GM12878 (cell line): ENCODE measurements at regions not wholly inside any gene's neighbourhood (a gene's known extent, or its start where the extent isn't known, plus 50 kb on each side); places are given as distances from the start of the nearest gene placed in this dataset.

Experiments
- ATAC-seq: fragments of 200-7000 bp; cut with Tn5 transposase; 3 replicates; pipeline ENCODE4 v1.9.1; 2020; ENCODE audit warnings: mild to moderate bottlenecking, moderate library complexity
- BruUV-seq: library from RNA; stranded (reverse); fragments of 400-500 nt; replicated peaks from 2 replicates; lab custom pipeline; 2021; lab: Mats Ljungman, UMichigan
- CTCF ChIA-PET: fragments of 300-600 bp; sonication (Branson Sonifier 250); formaldehyde crosslinking; extraction: SDS; loops from one replicate; lab custom pipeline; 2021; ENCODE audit warnings: inconsistent platforms; lab: Yijun Ruan, JAX
- POLR2A ChIA-PET: fragments of 350-600 bp; formaldehyde crosslinking; extraction: SDS; loops from one replicate; lab custom pipeline; 2021; ENCODE audit warnings: inconsistent platforms; lab: Charles Lee
- RAD21 ChIA-PET: fragments of 300-600 bp; sonication (Branson Sonifier 250); formaldehyde crosslinking; loops from one replicate; lab custom pipeline; 2023; ENCODE audit warnings: antibody characterized with exemption; ENCODE audit not compliant: unreplicated experiment; lab: Charles Lee
- SMC1A ChIA-PET: fragments of 300-600 bp; sonication (Branson Sonifier 250); formaldehyde crosslinking; loops from one replicate; lab custom pipeline; 2023; ENCODE audit not compliant: unreplicated experiment, uncharacterized antibody; lab: Charles Lee
- DNase-seq: peaks from one replicate; pipeline ENCODE4 v3.0.0-alpha.2; 2011; ENCODE audit warnings: low read depth, low spot score
- FAIRE-seq: peaks from 3 replicates; lab custom pipeline; 2011; peaks lifted over from hg19 to GRCh38; lab: Jason Lieb, UNC
- H2AFZ ChIP-seq: 2 replicates; pipeline ENCODE4 v1.6.0; 2011; ENCODE audit warnings: low read depth, low read length, control low read depth; ENCODE audit not compliant: control insufficient read depth
- H3K27ac ChIP-seq: 2 replicates; pipeline ENCODE4 v1.5.1; 2011; ENCODE audit warnings: control low read depth; ENCODE audit not compliant: control insufficient read depth, insufficient read depth
- H3K27me3 ChIP-seq, 2 experiments: replicated peaks in 1 of 2; 2 replicates each; pipeline versions ENCODE4 v1.6.0 to v1.6.1; 2011; ENCODE audit warnings: low read length in 1 of 2; ENCODE audit not compliant: control insufficient read depth in 2 of 2, insufficient read depth in 2 of 2
- H3K36me3 ChIP-seq, 2 experiments: 2 replicates each; pipeline ENCODE4 v1.5.1; 2011; ENCODE audit warnings: low read length in 1 of 2; ENCODE audit not compliant: control insufficient read depth in 2 of 2, insufficient read depth in 2 of 2
- H3K4me1 ChIP-seq: 2 replicates; pipeline ENCODE4 v1.6.1; 2011; ENCODE audit warnings: mild to moderate bottlenecking, low read length, moderate library complexity, mixed read lengths; ENCODE audit not compliant: control insufficient read depth, insufficient read depth
- H3K4me2 ChIP-seq: 2 replicates; pipeline ENCODE4 v1.6.0; 2011; ENCODE audit warnings: control low read depth; ENCODE audit not compliant: control insufficient read depth, insufficient read depth
- H3K4me3 ChIP-seq: fragments of 200-600 bp; sonication (generic); 2 replicates; pipeline ENCODE4 v1.5.1; 2016
- H3K79me2 ChIP-seq: 2 replicates; pipeline ENCODE4 v1.6.0; 2011; ENCODE audit warnings: low read length; ENCODE audit not compliant: control insufficient read depth, insufficient read depth
- H3K9ac ChIP-seq: 2 replicates; pipeline ENCODE4 v1.8.0; 2011; ENCODE audit warnings: low read length, control low read depth, mixed read lengths; ENCODE audit not compliant: control insufficient read depth, insufficient read depth
- H3K9me3 ChIP-seq: replicated peaks from 3 replicates; pipeline ENCODE4 v1.5.1; 2011; ENCODE audit warnings: mild to moderate bottlenecking, low read length; ENCODE audit not compliant: control insufficient read depth, insufficient read depth
- H4K20me1 ChIP-seq: 2 replicates; pipeline ENCODE4 v1.6.0; 2011; ENCODE audit not compliant: control insufficient read depth, insufficient read depth
- BACH1 ChIP-seq: fragments of 450-650 bp; IDR thresholded peaks from 2 replicates; pipeline ENCODE4 v1.6.1; 2017; ENCODE audit warnings: mild to moderate bottlenecking, borderline replicate concordance
- ETV6 ChIP-seq, 2 experiments: fragments of 450-650 bp in 1 of 2; IDR thresholded peaks in 1 of 2; conservative IDR thresholded peaks in 1 of 2; 2 replicates each; pipeline ENCODE4 v1.6.1; 2014; ENCODE audit warnings: antibody characterized with exemption in 1 of 2, borderline replicate concordance in 1 of 2, low read depth in 1 of 2, mild to moderate bottlenecking in 1 of 2, moderate library complexity in 1 of 2
- HDAC2 ChIP-seq: fragments of 200-600 bp; sonication (generic); IDR thresholded peaks from 2 replicates; pipeline ENCODE4 v1.6.1; 2017
- JUNB ChIP-seq: IDR thresholded peaks from 2 replicates; pipeline ENCODE4 v1.6.1; 2016; ENCODE audit warnings: antibody characterized with exemption, mild to moderate bottlenecking
- KDM1A ChIP-seq: fragments of 200-600 bp; sonication (generic); IDR thresholded peaks from 2 replicates; pipeline ENCODE4 v1.6.1; 2016; ENCODE audit warnings: borderline replicate concordance
- MYB ChIP-seq: fragments of 150-350 bp; IDR thresholded peaks from 2 replicates; pipeline ENCODE4 v1.6.1; 2014; ENCODE audit warnings: mild to moderate bottlenecking, low read depth, low read length, borderline replicate concordance
- MYC ChIP-seq: IDR thresholded peaks from 2 replicates; pipeline ENCODE4 v1.6.1; 2011; ENCODE audit warnings: mild to moderate bottlenecking, low read length, moderate library complexity, inconsistent platforms; ENCODE audit not compliant: insufficient read depth, insufficient replicate concordance, insufficient read length, severe bottlenecking
- NR2C2 ChIP-seq: IDR thresholded peaks from 2 replicates; pipeline ENCODE4 v1.6.1; 2011; ENCODE audit warnings: borderline replicate concordance, low read depth; ENCODE audit not compliant: control insufficient read depth, insufficient read length
- RB1 ChIP-seq: fragments of 450-650 bp; formaldehyde crosslinking; IDR thresholded peaks from 2 replicates; pipeline ENCODE4 v1.6.1; 2017; ENCODE audit warnings: mild to moderate bottlenecking, borderline replicate concordance
- TARDBP ChIP-seq: IDR thresholded peaks from 2 replicates; pipeline ENCODE4 v1.6.1; 2016; ENCODE audit warnings: borderline replicate concordance
- TCF7 ChIP-seq: IDR thresholded peaks from 2 replicates; pipeline ENCODE4 v1.6.1; 2014; ENCODE audit warnings: antibody characterized with exemption, borderline replicate concordance
- ZBED1 ChIP-seq: IDR thresholded peaks from 2 replicates; pipeline ENCODE4 v1.6.1; 2016; ENCODE audit warnings: borderline replicate concordance
- WGBS: methylation state at CpG from one replicate; pipeline ENCODE4 v1.1.6; 2016; ENCODE audit warnings: low lambda C conversion rate; ENCODE audit not compliant: insufficient replicate concordance, insufficient coverage; ENCODE audit errors: missing lambda C conversion rate; 5-methylcytosine and 5-hydroxymethylcytosine counted together
- in situ Hi-C: fragments of 300-500 bp; cut with MboI; formaldehyde crosslinking; loops from 9 replicates; pipeline ENCODE4 v1.14.3; 2018; ENCODE audit warnings: mixed read lengths
- intact Hi-C: fragments of 100-400 bp; cut with micrococcal nuclease; formaldehyde crosslinking; loops from one replicate; pipeline ENCODE4 v1.14.2; 2022; ENCODE audit not compliant: unreplicated experiment
- TF ChIP-seq, protein P1 (sequence below): fragments of 450-650 bp; IDR thresholded peaks from 2 replicates; pipeline ENCODE4 v1.6.1; 2016; ENCODE audit warnings: mild to moderate bottlenecking, moderate library complexity, borderline replicate concordance
- TF ChIP-seq, protein P2 (sequence below): fragments of 450-650 bp; IDR thresholded peaks from 2 replicates; pipeline ENCODE4 v1.6.1; 2017; ENCODE audit warnings: mild to moderate bottlenecking

DNA sequence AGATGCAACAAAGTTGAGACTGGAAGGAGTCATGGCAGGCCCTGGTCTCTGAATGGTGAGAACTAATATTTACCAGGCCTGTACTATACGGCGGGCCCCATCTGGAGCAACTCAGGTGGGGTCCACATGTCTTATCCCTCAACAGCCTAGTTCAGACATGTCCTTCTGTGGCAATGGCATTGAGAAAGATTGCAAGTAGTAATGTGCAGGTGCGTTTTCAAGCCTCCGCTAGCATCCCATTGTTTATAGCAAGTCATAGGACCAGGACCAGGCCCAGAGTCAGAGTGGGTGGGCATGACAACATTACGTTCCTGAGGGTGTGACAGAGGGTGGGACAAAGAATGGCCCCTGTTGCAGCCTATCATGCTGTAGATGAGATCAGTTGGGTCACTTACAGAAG is 541.1 kb downstream of the EFNB2 start:
- intact Hi-C loops, result no loop called here

More for the DNA sequence above, 541.1 kb downstream of the EFNB2 start:
- no TSS peak for BruUV-seq
- no peak overlapping the region for H2AFZ ChIP-seq
- in situ Hi-C loops, result no loop called here
- no peak overlapping the region for H3K4me2 ChIP-seq
- ATAC-seq (no peak), FAIRE-seq (no peak), DNase-seq (no peak)
- ChIA-PET POLR2A (no interaction called here), RAD21 (no interaction called here), SMC1A (no interaction called here), CTCF (no interaction called here)
- no peaks in the 10 kb centered on the region for H3K36me3 ChIP-seq
- no peaks in the 10 kb centered on the region for H3K9me3 ChIP-seq
- H3K79me2 ChIP-seq, result no peaks in the 10 kb centered on the region
- WGBS, result 48% methylated on average over 5 of the region's 5 CpGs
- H3K4me3 ChIP-seq, result no peak overlapping the region
- H3K27ac ChIP-seq, result no peak overlapping the region
- H3K4me1 ChIP-seq, result no peaks in the 10 kb centered on the region
- no peaks in the 10 kb centered on the region for H4K20me1 ChIP-seq
- H3K27me3 ChIP-seq, result no peaks in the 10 kb centered on the region
- TF ChIP-seq BACH1 (no peak), HDAC2 (no peak), TARDBP (no peak), JUNB (no peak), MYC (no peak), ZBED1 (no peak), KDM1A (no peak), MYB (no peak), RB1 (no peak), ETV6 (conservative IDR thresholded peaks at IDR 0.05 in 1 of 2, IDR thresholded peaks at IDR 0.05 in 1 of 2; ENCODE audit: borderline replicate concordance in 1 of 2, low read depth in 1 of 2) (no peak), NR2C2 (no peak), TCF7 (no peak)
- TF ChIP-seq, protein P1, sequence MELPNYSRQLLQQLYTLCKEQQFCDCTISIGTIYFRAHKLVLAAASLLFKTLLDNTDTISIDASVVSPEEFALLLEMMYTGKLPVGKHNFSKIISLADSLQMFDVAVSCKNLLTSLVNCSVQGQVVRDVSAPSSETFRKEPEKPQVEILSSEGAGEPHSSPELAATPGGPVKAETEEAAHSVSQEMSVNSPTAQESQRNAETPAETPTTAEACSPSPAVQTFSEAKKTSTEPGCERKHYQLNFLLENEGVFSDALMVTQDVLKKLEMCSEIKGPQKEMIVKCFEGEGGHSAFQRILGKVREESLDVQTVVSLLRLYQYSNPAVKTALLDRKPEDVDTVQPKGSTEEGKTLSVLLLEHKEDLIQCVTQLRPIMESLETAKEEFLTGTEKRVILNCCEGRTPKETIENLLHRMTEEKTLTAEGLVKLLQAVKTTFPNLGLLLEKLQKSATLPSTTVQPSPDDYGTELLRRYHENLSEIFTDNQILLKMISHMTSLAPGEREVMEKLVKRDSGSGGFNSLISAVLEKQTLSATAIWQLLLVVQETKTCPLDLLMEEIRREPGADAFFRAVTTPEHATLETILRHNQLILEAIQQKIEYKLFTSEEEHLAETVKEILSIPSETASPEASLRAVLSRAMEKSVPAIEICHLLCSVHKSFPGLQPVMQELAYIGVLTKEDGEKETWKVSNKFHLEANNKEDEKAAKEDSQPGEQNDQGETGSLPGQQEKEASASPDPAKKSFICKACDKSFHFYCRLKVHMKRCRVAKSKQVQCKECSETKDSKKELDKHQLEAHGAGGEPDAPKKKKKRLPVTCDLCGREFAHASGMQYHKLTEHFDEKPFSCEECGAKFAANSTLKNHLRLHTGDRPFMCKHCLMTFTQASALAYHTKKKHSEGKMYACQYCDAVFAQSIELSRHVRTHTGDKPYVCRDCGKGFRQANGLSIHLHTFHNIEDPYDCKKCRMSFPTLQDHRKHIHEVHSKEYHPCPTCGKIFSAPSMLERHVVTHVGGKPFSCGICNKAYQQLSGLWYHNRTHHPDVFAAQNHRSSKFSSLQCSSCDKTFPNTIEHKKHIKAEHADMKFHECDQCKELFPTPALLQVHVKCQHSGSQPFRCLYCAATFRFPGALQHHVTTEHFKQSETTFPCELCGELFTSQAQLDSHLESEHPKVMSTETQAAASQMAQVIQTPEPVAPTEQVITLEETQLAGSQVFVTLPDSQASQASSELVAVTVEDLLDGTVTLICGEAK, result no peak
- TF ChIP-seq, protein P2, sequence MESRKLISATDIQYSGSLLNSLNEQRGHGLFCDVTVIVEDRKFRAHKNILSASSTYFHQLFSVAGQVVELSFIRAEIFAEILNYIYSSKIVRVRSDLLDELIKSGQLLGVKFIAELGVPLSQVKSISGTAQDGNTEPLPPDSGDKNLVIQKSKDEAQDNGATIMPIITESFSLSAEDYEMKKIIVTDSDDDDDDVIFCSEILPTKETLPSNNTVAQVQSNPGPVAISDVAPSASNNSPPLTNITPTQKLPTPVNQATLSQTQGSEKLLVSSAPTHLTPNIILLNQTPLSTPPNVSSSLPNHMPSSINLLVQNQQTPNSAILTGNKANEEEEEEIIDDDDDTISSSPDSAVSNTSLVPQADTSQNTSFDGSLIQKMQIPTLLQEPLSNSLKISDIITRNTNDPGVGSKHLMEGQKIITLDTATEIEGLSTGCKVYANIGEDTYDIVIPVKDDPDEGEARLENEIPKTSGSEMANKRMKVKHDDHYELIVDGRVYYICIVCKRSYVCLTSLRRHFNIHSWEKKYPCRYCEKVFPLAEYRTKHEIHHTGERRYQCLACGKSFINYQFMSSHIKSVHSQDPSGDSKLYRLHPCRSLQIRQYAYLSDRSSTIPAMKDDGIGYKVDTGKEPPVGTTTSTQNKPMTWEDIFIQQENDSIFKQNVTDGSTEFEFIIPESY, result no peak
- no peak overlapping the region for H3K9ac ChIP-seq
